GM06990 (cell line): ENCODE measurements at regions not wholly inside any gene's neighbourhood (a gene's known extent, or its start where the extent isn't known, plus 50 kb on each side); places are given as distances from the start of the nearest gene placed in this dataset.

ENCODE experiments used
- DNase-seq: peaks from one replicate; pipeline ENCODE4 v3.0.0-alpha.2; 2011; ENCODE audit not compliant: insufficient read length; ENCODE audit errors: extremely low read depth
- H3K27me3 ChIP-seq: replicated peaks from 2 replicates; pipeline ENCODE4 v1.6.0; 2011; ENCODE audit warnings: low read length; ENCODE audit not compliant: control insufficient read depth, insufficient read depth
- H3K36me3 ChIP-seq: 2 replicates; pipeline ENCODE4 v1.5.1; 2011; ENCODE audit warnings: low read length; ENCODE audit not compliant: control insufficient read depth, insufficient read depth
- H3K4me3 ChIP-seq: replicated peaks from 2 replicates; pipeline ENCODE4 v1.5.1; 2011; ENCODE audit warnings: low read depth, mild to moderate bottlenecking, control low read depth, low read length
- TF ChIP-seq, protein P1 (sequence below): IDR thresholded peaks from 2 replicates; pipeline ENCODE4 v1.5.1; 2011; ENCODE audit warnings: low read length, control low read depth, mild to moderate bottlenecking, inconsistent platforms; ENCODE audit not compliant: insufficient read depth, poor library complexity, severe bottlenecking

DNA sequence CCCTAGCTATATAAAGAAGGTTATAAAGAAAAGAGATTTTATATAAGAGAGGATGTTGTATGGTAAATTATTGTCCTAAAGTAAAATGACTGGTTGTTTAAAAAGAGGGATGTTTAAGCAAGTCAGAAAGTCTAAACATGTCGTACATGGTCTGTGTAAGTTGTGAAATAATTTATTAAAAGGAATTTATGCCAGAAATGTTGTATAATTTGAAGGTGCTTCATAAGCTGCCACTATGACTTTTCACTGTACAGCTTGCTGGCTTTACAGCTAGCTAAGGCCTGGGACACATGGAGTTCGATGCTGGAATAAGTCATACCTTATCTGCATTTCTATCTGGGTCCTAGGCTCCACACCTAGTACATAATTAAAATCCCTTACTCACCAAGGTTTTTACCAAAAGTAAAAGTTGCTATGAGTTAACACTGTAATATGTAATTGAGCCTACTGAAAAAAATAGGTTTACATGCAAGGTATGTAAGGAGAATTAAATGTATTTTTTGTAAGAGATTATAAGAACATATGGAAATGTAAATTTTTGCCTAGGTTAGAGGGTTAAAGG lies 59.0 kb upstream of the EDEM3 start:
- Histone ChIP-seq H3K36me3 (peaks cover 2% of the 10 kb centered on the region; the same call in 1 of the 2 replicates), H3K4me3 (no peak overlapping the region), H3K27me3 (no peaks in the 10 kb centered on the region)
- TF ChIP-seq, protein P1, sequence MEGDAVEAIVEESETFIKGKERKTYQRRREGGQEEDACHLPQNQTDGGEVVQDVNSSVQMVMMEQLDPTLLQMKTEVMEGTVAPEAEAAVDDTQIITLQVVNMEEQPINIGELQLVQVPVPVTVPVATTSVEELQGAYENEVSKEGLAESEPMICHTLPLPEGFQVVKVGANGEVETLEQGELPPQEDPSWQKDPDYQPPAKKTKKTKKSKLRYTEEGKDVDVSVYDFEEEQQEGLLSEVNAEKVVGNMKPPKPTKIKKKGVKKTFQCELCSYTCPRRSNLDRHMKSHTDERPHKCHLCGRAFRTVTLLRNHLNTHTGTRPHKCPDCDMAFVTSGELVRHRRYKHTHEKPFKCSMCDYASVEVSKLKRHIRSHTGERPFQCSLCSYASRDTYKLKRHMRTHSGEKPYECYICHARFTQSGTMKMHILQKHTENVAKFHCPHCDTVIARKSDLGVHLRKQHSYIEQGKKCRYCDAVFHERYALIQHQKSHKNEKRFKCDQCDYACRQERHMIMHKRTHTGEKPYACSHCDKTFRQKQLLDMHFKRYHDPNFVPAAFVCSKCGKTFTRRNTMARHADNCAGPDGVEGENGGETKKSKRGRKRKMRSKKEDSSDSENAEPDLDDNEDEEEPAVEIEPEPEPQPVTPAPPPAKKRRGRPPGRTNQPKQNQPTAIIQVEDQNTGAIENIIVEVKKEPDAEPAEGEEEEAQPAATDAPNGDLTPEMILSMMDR: no peak
- DNase-seq: no peak

DNA sequence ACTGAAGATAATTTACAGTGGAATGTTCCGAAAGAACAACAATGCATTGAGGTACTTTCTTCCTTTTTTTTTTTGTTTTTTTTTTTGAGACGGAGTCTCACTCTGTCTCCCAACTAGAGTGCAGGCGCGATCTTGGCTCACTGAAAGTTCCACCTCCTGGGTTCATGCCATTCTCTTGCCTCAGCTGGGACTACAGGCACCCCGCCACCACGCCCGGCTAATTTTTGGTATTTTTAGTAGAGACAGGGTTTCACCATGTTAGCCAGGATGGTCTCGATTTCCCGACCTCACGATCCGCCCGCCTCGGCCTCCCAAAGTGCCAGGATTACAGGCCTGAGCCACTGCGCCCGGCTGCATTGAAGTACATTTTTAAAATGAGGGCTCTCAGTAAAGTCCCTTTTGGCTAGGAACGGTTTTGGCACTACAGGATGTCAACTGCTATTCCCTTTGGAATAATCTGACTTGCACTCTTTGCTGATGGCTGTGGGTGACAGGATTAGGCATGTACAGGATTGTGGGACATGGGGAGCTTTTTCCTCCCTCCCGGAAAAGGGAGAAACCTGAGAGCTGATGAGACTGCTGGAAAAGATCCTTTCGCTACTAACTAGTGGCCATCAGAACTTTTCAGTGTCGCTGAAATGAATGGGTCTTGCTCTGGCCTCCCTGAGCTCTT lies 56.9 kb upstream of the EDEM3 start:
- TF ChIP-seq, protein P1: no peak
- Histone ChIP-seq H3K4me3 (no peak overlapping the region), H3K27me3 (no peaks in the 10 kb centered on the region), H3K36me3 (peaks cover 2% of the 10 kb centered on the region)
- no peak for DNase-seq

DNA sequence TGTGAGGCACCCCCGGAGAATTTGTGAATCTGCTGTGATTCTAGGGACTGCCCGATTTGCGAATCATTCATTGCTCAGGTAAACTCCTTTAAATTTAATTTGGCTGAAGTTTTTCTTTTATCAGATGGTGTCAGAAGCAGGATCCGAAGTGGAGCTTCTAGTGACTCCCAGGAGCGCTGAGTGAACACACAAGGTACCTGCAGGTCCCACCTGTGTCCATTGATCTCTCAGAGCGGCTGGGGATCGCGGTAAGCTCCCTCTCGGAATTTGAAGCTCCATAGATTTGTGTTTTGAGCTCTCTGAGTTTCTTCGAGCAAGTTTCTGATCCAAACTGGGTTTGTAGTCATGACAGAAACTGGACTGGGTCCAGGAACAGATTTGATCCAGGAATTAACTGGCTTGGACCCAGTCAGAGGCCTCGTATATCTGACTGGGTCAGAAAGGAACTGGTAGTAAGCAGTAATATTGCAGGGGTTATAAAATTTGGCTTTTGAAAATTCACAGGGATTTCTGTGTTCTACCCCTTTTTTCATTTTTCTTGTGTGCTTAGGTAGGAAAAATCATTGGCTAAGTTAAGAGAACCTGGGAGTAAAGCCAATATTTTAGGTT lies 56.2 kb upstream of the EDEM3 start:
- Histone ChIP-seq H3K27me3 (no peaks in the 10 kb centered on the region), H3K4me3 (no peak overlapping the region), H3K36me3 (peaks cover 2% of the 10 kb centered on the region)
- DNase-seq: no peak
- TF ChIP-seq, protein P1: no peak

DNA sequence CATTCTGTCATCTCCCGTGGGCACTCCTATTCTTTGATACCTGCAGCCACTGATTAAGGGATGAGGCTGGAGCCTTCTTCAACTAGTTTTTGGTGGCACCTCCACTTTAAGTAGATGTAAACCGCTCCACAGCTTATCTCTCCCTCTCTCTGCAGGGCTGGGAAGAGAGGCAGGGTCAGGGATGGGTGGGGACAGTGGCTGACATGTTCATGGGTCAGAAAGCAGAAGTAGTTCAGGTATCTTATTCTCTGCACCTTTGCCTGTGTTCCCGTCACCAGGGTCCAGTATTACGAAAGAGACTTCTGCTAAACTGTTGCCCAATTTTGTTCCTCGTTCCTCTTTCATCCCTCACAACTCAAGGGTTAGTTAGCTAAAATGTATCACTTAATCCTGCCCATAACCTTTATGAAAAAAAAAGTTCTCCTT lies 51.7 kb upstream of the EDEM3 start:
- no peak for DNase-seq
- TF ChIP-seq, protein P1: no peak
- Histone ChIP-seq H3K36me3 (peaks cover 3% of the 10 kb centered on the region), H3K27me3 (no peaks in the 10 kb centered on the region), H3K4me3 (no peak overlapping the region)

DNA sequence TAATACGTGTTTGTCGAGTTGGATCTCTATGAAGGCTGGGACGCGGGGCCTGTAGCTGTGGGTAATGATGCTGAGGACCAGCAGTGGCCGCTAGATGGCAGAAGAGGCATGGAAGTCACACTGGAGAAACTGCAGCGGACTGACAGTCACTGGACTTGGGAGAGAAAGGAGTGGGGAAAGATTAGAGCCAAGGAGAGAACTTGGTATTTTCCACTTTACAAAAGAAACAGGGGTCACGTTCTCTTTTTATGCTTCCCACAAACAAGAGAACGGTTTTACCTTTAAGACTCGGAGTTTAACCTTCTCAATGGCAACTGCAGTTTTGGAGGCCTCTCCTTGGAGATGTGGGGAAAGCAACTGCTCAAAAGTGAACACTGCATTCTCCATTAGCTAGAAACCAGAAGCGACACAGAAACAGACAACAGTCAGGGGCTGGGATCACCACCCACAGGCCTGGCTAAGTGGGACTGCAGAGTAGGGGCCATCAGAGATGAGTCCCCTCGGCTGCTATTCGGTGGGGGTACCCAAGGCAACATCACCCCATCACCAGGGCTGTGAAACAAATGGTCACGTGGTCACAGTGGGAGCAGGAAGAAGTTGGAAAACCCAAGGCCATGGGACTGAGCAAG lies 51.1 kb upstream of the EDEM3 start:
- peak; percentile 52 for DNase-seq
- H3K36me3 ChIP-seq: peaks cover 4% of the 10 kb centered on the region
- no peak overlapping the region for H3K4me3 ChIP-seq
- TF ChIP-seq, protein P1: peak; percentile 89
- no peaks in the 10 kb centered on the region for H3K27me3 ChIP-seq
